Middle frontal gyrus (tissue), 1 donor: ENCODE measurements at regions not wholly inside any gene's neighbourhood (a gene's known extent, or its start where the extent isn't known, plus 50 kb on each side); places are given as distances from the start of the nearest gene placed in this dataset.

ENCODE experiments used
- DNase-seq: peaks from one replicate; pipeline ENCODE4 v3.0.0-alpha.2; 2015; ENCODE audit warnings: low spot score; ENCODE audit errors: extremely low spot score

DNA sequence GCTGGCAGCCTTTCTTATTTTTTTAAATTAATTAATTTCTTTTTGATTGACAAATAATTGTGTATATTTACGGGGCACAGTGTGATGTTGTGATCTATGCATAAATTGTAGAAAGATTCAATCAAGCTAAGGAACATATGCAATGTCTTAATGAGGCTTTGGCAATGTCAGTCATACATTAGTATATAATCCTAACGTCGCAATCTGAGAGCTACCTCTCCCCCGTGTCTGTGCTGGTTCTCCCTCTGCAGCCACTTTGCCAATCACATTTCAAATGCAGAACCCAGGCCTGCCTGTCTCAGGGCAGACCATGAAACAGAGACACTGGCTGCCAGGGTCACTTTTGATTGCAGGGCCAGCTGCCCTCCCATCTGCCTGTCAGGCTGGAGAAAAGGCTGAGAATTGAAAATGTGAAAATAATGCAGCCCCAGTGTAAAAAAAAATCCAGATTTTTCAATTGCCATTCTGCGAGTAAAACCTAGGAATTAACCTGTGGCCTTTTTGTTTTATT, 56.3 kb downstream of the SLC24A2 start:
- no peak for DNase-seq

DNA sequence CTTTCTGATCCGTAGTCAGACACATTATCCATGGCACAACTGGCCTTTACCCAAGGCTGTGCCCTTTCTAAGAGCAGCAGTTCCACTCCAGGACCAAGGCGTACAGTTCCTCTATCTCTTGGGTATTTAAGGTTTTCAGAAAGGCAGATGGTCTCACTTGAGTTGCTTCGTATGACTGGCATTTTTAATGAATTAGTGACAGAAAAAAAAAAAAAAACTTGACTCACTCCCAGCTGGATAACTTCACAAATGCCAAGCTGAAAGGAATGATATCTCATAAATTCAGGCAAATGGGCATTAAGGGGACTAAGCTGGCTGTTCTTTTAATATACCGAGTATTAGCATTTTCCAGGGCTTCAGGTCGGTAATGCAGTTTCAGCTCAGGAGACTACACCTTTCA, 60.7 kb downstream of the SLC24A2 start:
- no peak for DNase-seq

DNA sequence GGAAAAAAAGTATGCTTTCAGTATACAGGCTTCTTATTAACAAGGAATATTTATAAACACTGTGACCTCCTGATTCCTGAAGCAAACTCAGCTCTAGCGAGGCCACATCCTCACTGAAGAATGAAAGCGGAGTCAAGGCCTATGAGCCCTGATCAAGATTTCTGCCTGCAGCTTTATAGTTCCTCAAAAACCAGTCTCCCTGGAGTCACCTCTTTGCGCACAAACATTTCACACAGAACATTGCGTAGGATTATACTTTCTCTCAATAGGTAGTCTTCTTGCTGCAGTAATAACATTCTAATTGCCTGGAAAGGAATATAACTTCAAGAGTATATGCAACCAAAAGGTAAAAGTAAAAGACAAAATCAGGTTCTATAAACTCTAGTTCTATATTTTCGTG, 62.9 kb downstream of the SLC24A2 start:
- no peak for DNase-seq

DNA sequence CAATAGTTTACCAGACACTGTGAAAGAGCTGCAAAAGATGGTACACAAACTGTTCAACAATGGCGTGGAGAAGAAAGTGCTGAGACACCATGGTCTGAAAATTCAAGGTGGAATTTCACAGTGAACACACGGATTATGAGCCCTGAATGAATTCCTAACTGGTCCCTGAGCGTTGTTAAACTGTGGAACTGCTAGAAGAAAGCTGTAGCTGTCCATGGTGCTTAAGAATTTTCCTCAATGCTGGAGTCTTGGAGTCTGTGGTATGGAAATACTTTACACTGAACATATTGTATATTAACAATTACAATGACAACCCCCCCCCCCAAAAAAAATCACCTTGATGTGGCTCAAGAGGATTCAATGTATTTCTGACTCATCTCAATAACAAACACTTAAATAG, 68.5 kb downstream of the SLC24A2 start:
- DNase-seq = no peak

DNA sequence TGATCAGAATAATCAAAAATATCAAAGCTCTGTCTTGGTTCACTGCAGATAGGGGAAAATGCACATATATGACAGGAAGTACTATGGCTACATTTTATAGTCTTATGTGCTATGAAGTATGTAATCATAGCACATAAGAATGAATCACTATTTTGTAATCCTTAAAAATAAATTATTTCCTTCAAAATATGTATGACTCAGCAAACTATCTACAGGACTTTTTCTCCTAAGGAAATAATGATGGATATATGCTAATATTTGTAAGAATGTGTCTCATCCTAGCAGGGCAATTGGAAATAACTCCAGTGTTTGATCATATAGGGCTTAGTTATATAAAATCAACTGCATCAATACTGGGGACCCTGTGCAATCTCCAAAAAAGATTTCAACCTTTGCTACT, 85.1 kb downstream of the SLC24A2 start:
- no peak for DNase-seq

DNA sequence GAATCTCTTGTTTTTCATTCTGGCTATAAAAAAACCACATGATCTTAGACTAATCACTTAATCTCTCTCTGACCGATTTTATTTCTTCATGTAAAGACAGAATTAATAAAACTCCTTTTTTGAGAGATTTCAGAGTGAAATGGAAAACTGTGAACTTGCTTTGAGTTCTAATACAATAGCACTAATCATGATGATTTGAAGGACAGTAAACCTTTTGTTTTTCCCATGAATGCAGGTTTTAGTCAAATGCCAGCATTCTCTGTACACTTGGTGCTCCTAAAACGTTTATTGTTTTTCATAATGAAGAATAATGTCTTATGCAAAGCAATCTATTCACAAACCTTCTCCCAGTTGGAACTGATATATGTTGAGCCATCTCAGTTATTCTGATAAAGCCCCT, 86.8 kb downstream of the SLC24A2 start:
- peak; percentile 49 for DNase-seq

DNA sequence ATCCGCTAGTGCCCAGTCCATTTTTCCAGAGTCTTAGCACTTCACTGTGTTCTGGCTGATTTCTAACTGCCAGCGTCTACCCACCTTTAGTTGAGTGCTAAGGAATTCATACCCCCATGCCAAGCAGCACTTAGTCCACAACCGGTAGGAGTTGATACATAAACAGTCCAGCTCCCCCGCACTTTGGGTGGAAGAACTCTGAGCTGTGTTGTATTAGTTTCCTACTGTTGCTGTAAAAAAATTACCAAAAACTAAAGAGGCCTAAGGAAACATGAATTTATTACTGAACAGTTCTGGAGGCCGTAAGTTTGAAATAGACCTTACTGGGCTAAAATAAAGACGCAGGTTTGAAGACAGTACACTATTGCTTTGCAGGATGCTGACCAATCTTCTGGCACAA, 87.6 kb downstream of the SLC24A2 start:
- DNase-seq = no peak

DNA sequence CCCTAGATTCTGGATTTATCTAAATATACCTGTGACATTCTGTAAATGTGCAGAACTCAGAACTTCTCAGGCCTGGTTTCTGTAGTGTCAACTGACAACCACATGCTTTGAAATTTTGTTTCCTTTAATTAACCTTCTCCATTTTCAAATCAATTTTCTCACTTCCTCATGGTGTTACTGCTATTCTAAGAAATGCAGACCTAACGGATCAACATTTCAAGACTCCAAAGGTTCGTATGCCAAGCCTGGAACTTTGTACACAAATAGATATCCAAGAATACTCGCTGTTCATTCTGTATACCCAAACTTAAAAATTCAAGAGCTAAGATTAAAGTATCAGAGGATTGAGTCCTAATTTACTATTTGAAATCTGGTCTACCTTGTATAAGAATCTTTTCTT, 88.1 kb downstream of the SLC24A2 start:
- DNase-seq = no peak

DNA sequence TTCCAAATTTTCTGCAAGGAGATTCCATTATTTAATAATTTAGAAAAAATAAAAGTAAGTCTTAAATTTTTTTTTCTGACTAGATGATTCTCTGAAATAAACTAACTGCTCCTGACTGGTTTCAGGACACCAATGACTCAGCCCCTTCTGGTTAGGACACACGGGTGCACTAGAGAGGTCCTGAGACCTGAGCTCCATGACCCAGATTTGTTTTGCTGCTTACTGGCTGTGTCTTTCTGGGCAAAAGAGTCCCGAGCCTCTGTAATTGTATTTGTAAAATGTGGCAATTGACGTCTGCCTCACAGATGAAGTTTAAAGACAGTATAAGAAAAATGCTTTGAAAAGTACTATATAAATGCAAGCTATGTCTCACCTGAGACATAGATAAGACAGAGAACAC, 89.1 kb downstream of the SLC24A2 start:
- DNase-seq = no peak

DNA sequence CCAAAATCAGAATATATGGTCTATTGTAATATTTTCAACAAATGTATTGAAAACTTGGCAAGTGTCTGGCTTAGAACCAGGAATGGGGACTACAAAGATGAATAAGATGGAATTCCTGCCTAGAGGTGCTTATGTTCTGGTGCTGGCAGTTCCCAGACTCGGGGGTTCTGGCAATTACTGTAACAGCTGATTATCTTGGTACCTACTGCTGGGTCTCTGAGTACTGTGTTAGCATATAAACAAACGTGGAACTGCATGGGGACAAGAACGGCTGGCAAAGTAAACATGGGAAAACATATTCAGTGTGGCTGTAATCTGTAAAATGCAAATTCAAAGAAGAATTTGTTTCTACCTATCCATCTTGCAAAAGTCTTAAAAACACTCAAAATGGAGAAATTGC, 89.9 kb downstream of the SLC24A2 start:
- DNase-seq = no peak

DNA sequence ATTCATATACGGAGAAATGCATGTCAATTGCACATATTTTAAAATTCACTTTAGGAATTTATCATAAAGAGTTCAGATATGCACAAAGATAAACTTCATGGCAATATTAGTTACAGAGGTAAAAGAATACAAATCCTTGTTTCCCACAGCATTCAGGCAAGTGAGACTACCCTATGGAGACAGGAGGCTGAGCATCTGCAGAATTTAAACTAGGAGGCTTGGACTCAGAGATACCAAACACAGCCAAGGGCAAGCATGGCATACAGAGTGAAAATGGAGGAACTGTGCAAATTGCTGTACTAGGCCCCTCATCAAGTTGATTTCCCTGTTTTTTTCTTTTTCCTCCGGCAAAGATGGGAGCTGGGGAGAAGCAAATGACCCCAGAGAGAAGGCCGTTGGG, 94.2 kb downstream of the SLC24A2 start:
- no peak for DNase-seq

DNA sequence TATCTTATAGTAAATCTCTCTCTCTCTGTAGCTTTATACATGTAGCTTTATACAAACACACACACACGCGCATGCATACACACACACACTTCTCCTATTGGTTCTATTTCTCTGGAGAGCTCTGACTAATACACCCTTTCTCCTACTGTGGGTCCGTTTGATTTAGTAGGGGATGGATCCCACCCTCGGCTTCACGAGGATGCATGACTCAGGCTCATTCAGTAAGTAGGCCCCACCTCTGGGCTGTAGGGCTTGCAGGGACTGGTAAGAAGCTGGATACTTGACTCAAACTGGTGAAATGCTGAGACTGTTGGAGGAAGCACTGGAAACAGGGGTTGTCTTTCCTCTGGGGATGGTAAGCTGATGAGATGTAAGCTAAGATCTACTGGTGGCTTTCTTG, 98.7 kb downstream of the SLC24A2 start:
- no peak for DNase-seq

DNA sequence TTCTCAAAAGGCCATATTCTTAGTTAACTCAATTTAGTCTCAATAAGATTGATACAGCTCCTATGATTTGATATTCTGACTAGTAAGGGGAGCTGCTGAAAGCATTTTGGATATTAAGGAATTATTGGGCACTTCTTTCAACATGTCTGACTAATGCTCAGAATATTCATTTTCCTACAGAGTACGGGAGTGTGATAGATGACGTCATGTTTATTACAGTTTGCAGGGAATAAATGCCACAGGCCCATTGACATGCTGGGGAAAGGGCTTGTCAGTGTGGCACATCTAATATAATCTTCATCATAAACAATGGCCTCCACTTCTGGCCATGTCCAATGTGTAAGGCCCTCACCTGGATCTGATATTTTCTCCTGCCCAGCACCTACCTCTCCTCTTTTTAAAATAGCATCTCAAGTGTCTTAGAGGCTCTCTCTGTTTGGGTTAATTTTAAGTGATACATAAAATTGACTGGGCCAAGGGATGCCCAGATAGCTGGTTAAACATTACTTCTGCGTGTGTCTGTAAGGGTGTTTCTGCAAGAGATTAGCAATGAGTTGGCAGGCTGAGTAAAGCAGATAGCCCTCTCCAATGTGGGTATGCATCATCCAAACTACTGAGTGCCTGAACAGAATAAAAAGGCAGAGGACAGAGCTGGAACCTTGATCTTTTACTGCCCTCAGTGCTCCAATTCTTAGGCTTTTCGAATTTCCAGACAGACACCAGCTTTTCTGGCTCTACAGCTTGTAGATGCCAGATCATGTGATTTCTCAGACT, 99.3 kb downstream of the SLC24A2 start:
- DNase-seq = no peak

DNA sequence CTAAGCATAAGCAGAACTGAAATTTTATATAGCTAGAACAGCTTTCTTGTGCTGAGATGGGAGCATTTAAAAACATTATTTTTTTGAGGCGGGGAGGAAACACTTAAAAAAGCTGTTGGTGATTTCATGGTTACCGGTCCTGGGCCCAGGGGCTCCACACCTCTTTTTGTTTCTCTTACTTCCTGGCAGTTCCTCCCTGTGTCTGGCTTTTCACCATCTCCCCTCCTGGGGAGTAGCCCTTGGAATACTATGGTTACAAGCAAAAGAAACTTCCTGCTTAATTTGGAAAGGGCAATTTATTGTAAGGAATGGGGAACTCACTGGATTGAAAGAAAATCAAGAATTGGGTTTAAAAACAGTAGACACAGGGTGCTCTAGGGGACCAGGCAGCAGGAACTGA, 105.1 kb downstream of the SLC24A2 start:
- no peak for DNase-seq

DNA sequence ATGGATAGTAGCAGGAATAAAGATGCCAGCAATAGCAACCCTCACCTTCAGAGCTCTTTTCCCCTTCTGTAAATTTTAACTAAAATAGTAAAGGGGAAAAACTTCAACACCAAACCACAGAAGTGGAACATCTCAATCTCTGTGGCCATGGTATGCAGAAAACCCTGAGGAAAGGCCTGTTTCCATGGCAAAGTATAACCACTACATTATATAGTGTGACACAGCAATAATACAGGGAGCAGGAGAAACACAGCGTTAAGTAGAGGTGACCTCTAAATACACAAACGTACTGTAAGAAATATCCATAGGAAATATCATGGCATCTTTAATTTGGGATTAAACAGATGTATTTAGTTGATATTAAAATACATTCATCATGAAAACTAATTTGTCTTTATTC, 106.4 kb downstream of the SLC24A2 start:
- DNase-seq = no peak

DNA sequence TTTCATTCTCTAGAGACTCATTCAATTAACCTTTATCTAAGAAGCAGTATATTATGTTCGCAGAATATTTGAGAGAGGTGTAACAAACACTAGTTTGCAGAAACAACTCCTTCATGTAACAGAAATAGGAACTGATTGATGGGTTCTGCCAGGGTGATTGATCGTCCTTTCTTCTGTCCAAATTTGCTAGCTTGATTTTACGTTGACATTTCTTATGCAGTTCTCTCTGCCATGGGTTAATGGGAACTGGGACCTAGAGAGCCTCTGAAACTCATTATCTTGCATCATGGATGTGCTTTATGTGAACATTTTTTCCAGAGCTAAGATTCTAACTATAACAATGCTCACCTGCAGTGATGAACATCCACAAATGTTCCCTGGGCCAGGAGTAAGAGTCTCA, 107.0 kb downstream of the SLC24A2 start:
- no peak for DNase-seq

DNA sequence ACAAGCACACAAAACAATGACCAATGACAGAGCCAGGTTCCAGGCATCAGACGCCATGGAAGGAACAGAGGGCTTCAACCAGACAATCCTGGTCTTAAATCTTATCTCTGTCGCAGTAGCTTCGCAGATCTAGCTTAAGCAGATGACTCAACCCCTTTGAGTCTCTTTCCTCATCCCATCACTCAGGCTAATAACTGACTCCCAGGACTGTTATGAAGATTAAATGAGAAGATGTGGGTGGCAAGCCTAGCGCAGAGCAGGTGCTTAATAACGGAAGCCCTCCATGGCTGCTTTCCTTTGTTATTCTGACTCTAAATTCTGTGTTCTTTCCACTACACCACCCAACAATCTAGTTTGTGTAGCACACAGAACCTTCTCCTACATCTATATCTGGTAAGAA, 110.9 kb downstream of the SLC24A2 start:
- no peak for DNase-seq

DNA sequence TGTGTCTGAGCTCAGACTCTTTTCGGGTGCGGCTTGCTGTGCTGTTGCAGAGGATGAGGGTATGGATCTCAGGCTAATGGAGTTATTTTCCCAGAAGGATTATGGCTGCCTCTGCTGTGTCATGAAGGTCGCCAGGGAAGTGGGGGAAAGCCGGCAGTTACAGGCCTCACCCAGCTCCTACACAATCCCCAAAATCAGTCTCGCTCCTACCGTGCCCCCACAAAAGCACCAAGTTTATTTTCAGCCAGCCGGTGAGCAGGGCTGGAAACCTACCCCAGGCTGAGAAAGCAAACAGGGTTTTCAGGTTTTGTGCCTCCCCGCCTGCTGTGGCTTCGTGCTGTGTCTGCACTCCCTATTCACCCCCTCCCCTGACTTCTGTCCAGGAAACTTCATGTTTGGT, 113.3 kb downstream of the SLC24A2 start:
- DNase-seq = no peak

DNA sequence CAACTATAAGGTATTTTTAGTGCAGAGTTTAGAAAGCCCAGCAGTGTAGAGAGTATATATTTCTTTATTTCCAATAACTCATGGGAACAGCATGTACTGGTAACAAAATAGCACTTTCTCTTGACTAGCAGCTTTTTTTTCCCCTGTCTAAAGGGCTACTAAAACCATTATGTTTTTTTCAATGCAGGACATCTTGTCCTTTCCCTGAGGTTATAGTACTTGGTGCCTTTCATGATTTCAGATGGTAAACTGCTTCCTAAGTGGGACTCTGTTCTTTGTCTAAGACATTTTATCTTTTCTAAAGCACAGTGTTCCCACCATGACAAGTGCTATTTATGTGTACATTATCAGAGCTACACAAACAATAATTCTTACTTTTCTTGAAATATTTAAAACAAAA, 122.3 kb downstream of the SLC24A2 start:
- DNase-seq = no peak

DNA sequence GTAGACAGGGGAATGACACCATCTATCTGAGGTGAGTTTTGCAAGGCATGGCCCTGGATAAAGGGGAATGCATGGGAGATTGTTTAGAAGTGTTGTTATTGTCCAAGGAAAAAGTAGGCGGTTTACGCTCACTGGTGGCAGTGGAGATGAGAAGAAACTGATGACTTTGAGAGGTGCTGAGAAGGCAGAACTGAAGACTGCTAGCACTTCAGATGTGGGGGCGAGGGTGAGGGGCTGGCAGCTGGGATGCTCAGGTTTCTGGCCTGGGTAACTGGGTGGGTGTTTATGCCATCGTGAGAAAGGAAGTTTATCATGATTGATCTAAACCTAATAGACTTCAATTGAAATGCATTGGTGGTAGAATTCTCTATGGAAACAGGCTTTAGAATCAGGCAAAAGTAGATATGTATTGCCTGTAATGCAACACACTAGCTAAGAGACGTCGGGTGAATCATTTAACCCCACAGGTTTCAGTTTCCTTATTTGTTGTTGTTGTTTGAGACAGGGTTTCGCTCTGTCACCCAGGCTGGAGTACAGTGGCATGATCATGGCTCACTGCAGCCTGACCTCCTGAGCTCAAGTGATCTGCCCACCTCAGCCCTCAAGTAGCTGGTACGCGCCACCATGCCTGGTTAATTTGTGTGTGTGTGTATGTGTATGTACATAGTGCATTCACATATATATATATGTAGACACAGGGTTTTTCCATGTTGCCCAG, 123.5 kb downstream of the SLC24A2 start:
- DNase-seq = no peak

DNA sequence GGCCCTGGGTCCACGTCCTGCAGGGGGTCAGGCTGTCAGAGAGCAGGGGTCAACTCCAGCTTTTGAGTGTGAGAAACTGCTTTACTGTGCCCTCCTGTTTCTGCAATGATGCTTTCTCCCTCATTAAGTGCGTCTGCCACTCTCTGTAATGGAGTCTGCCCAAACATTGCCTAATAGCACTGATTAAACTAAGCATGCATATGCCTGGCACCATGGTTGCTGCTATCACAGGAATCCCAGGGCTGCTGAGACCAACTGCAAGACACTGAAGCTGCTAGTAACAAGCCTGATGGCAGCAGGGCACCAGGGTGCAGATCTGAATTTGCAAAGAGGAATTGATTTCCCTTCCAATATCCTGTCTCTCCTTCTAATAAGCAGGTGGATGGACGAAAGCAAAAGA, 125.3 kb downstream of the SLC24A2 start:
- no peak for DNase-seq

DNA sequence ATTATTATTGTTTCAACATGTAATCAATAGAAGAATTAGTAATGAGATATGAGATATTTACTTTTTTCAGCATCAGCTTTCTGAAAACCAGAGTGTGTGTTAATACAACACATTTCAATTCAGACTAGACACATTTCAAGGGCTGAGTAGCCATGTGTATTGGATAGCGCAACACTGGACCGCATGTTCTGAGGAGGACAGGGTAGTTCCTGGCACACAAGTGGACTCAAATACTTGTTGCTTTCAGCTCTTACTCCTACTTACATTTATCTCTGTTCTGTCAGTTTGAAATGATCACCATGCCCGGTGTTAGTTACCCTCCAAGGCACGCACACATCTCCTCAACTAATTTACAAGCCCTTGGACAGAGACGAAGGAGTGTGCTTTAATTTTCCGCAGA, 126.6 kb downstream of the SLC24A2 start:
- DNase-seq = no peak

DNA sequence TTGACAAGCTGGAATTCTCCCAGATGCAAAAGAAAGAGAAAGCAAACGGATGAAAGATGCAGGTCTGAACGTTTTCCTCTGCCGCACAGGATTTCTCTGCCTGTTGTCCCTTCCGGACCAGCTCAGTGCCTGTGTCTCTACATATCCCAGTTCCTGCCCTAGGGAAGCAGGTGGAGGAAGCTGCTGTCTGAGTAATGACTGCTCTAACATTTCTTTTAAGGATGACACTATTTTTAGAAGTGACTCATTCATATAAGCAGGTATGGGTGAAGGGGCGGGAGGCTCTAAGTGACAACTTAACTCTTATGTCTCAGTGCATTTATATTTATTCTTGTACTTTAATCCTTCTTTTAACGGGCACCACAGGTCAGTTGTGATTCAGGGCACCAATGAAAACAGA, 128.8 kb downstream of the SLC24A2 start:
- DNase-seq = no peak
